ENCODE measurements at regions not wholly inside any gene's neighbourhood (a gene's known extent, or its start where the extent isn't known, plus 50 kb on each side); places are given as distances from the start of the nearest gene placed in this dataset.

DNA sequence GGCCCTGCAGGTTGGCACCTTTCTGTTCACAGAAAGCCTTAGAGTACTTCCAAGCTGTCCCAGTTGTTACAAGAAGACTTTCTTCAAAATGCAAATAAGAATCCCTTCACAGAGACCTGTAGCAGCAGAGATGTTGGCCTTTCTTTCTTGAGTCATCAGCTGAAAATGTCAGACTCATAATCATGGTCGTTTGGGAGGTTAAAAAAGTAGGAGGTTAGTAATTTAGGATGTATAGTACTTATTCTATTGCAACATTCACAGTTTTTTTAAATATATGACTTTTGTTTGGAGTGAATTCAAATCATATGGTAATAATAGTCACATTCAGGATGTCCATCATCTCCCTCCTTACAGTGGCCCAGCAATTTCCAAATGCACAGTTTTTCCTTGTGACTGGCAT lies 223.9 kb upstream of the GLI3 start:
- Histone ChIP-seq H4K20me1 (ENCODE audit: insufficient read depth) (0 out of 2 replicates have a peak, but pooled peaks cover 3% of the 10 kb centered on the region), H3K4me1 (ENCODE audit: control insufficient read depth in 1 of 2, insufficient read depth in 2 of 2, low read depth in 1 of 2, low read length in 1 of 2) (no peaks in the 10 kb centered on the region), H3K9me3 (no peaks in the 10 kb centered on the region), H3K27me3 (ENCODE audit: insufficient read depth) (peaks cover 22% of the 10 kb centered on the region), H3K36me3 (replicated peaks in 1 of 2; ENCODE audit: control insufficient read depth in 1 of 2, insufficient read depth in 2 of 2, low read length in 1 of 2) (no peaks in the 10 kb centered on the region), H3K79me2 (ENCODE audit: insufficient read depth) (no peaks in the 10 kb centered on the region), H3K9ac (no peak overlapping the region), H3K4me2 (no peak overlapping the region), H3F3A (replicated peaks; ENCODE audit: insufficient read depth) (no peaks in the 10 kb centered on the region), H3K4me3 (ENCODE audit: low read depth in 2 of 2, low read length in 1 of 2) (no peak overlapping the region), H2AFZ (ENCODE audit: low read depth) (no peak overlapping the region), H3K9me2 (no peaks in the 10 kb centered on the region), H3K27ac (ENCODE audit: low read depth in 2 of 2, low read length in 1 of 2) (no peak overlapping the region)
- POLR2A ChIA-PET: no interaction called here
- no peak for DNase-seq
- CTCF ChIA-PET: no interaction called here
- 2% methylated on average over 1 of the region's 1 CpG for whole genome bisulfite sequencing (ENCODE audit: low lambda C conversion rate)
- TF ChIP-seq, protein P1, sequence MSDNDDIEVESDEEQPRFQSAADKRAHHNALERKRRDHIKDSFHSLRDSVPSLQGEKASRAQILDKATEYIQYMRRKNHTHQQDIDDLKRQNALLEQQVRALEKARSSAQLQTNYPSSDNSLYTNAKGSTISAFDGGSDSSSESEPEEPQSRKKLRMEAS (IDR thresholded peaks at IDR 0.05; ENCODE audit: low read depth): no peak
- TF ChIP-seq YY1 (IDR thresholded peaks at IDR 0.05; ENCODE audit: low read depth): no peak
- TF ChIP-seq RCOR1 (IDR thresholded peaks at IDR 0.05; ENCODE audit: low read length): no peak
- TF ChIP-seq, protein P2, sequence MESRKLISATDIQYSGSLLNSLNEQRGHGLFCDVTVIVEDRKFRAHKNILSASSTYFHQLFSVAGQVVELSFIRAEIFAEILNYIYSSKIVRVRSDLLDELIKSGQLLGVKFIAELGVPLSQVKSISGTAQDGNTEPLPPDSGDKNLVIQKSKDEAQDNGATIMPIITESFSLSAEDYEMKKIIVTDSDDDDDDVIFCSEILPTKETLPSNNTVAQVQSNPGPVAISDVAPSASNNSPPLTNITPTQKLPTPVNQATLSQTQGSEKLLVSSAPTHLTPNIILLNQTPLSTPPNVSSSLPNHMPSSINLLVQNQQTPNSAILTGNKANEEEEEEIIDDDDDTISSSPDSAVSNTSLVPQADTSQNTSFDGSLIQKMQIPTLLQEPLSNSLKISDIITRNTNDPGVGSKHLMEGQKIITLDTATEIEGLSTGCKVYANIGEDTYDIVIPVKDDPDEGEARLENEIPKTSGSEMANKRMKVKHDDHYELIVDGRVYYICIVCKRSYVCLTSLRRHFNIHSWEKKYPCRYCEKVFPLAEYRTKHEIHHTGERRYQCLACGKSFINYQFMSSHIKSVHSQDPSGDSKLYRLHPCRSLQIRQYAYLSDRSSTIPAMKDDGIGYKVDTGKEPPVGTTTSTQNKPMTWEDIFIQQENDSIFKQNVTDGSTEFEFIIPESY (IDR thresholded peaks at IDR 0.05; ENCODE audit: borderline replicate concordance, low read depth): no peak
- TF ChIP-seq JUND (IDR thresholded peaks at IDR 0.05): no peak
- no peak for TF ChIP-seq NFIC (IDR thresholded peaks at IDR 0.05; ENCODE audit: borderline replicate concordance)
- no peak for TF ChIP-seq RAD21 (IDR thresholded peaks at IDR 0.05; ENCODE audit: low read length)
- TF ChIP-seq, protein P3, sequence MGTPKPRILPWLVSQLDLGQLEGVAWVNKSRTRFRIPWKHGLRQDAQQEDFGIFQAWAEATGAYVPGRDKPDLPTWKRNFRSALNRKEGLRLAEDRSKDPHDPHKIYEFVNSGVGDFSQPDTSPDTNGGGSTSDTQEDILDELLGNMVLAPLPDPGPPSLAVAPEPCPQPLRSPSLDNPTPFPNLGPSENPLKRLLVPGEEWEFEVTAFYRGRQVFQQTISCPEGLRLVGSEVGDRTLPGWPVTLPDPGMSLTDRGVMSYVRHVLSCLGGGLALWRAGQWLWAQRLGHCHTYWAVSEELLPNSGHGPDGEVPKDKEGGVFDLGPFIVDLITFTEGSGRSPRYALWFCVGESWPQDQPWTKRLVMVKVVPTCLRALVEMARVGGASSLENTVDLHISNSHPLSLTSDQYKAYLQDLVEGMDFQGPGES (IDR thresholded peaks at IDR 0.05; ENCODE audit: low read depth, low read length): no peak
- no peak for TF ChIP-seq CHD2 (IDR thresholded peaks at IDR 0.05; ENCODE audit: low read length, partially characterized antibody)
- TF ChIP-seq ELF1 (IDR thresholded peaks at IDR 0.05): no peak
- no peak for TF ChIP-seq NRF1 (IDR thresholded peaks at IDR 0.05; ENCODE audit: low read depth, low read length)
- no peak for TF ChIP-seq GABPA (IDR thresholded peaks at IDR 0.05; ENCODE audit: low read depth)
- TF ChIP-seq FOSL2 (IDR thresholded peaks at IDR 0.05; ENCODE audit: borderline replicate concordance, low read depth): no peak
- TF ChIP-seq, protein P4, sequence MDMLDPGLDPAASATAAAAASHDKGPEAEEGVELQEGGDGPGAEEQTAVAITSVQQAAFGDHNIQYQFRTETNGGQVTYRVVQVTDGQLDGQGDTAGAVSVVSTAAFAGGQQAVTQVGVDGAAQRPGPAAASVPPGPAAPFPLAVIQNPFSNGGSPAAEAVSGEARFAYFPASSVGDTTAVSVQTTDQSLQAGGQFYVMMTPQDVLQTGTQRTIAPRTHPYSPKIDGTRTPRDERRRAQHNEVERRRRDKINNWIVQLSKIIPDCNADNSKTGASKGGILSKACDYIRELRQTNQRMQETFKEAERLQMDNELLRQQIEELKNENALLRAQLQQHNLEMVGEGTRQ (IDR thresholded peaks at IDR 0.05; ENCODE audit: borderline replicate concordance, low read depth, low read length): no peak
- no peak for TF ChIP-seq TCF12 (IDR thresholded peaks at IDR 0.05)
- no peak for TF ChIP-seq EP300 (IDR thresholded peaks at IDR 0.05; ENCODE audit: borderline replicate concordance in 1 of 2, low read depth in 1 of 2, low read length in 1 of 2)
- TF ChIP-seq, protein P5, sequence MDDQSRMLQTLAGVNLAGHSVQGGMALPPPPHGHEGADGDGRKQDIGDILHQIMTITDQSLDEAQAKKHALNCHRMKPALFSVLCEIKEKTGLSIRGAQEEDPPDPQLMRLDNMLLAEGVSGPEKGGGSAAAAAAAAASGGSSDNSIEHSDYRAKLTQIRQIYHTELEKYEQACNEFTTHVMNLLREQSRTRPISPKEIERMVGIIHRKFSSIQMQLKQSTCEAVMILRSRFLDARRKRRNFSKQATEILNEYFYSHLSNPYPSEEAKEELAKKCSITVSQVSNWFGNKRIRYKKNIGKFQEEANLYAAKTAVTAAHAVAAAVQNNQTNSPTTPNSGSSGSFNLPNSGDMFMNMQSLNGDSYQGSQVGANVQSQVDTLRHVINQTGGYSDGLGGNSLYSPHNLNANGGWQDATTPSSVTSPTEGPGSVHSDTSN (IDR thresholded peaks at IDR 0.05): no peak
- TF ChIP-seq SMC3 (IDR thresholded peaks at IDR 0.05; ENCODE audit: low read depth, low read length): no peak
- no peak for TF ChIP-seq FOXJ3 (CRISPR knock-in tag; IDR thresholded peaks at IDR 0.05)
- TF ChIP-seq, protein P6, sequence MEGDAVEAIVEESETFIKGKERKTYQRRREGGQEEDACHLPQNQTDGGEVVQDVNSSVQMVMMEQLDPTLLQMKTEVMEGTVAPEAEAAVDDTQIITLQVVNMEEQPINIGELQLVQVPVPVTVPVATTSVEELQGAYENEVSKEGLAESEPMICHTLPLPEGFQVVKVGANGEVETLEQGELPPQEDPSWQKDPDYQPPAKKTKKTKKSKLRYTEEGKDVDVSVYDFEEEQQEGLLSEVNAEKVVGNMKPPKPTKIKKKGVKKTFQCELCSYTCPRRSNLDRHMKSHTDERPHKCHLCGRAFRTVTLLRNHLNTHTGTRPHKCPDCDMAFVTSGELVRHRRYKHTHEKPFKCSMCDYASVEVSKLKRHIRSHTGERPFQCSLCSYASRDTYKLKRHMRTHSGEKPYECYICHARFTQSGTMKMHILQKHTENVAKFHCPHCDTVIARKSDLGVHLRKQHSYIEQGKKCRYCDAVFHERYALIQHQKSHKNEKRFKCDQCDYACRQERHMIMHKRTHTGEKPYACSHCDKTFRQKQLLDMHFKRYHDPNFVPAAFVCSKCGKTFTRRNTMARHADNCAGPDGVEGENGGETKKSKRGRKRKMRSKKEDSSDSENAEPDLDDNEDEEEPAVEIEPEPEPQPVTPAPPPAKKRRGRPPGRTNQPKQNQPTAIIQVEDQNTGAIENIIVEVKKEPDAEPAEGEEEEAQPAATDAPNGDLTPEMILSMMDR (IDR thresholded peaks at IDR 0.05): no peak

All from SK-N-SH (cell line).